ENCODE measurements at regions not wholly inside any gene's neighbourhood (a gene's known extent, or its start where the extent isn't known, plus 50 kb on each side); places are given as distances from the start of the nearest gene placed in this dataset.

- DNase-seq (ENCODE audit: low spot score) = no peak
- intact Hi-C loops (cut with DNase I) = no loop called here
Measured at GRCh38 chr14:41418851-41419250, 187.8 kb upstream of the LRFN5 start.

DNA sequence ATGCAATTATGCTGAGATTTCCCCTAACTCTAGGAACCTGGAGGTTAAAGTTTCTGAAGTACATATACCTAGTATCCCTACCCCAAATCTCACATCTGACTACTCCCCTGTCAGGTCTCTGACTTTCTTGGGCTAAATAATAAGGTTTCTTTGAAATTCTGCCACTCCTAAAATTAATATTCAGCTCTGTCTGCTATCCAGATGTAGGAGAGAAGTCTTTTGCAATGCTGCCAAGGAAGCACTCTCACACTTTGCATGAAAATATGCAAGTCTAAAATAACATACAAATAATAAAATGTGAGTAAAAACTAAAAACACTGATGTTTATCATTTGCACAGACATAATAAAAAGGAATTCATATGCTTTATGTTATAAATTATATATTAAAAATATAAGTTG, 196.9 kb upstream of the LRFN5 start:
- intact Hi-C loops (cut with DNase I) = no loop called here
- DNase-seq (ENCODE audit: low spot score) = no peak

DNA sequence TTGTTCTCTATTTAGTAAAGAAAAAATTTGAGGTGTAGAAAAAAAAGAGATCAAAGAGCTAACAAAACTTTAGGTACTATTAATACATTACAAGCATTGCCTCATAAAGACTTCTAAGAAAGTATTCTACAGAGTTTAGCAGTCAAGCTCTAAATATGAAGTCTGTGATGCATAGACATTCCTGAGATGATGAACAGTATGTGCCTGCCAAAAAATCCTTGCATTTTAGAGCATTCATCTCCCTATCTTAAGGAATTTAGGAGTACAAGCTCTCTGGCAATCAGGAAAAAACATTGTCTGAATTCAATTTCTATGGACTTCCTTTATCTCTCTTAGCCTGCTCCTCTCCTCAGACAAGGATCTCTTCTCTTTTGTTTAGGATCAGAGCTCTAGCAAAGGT, 202.6 kb upstream of the LRFN5 start:
- DNase-seq (ENCODE audit: low spot score) = no peak
- intact Hi-C loops (cut with DNase I) = no loop called here

DNA sequence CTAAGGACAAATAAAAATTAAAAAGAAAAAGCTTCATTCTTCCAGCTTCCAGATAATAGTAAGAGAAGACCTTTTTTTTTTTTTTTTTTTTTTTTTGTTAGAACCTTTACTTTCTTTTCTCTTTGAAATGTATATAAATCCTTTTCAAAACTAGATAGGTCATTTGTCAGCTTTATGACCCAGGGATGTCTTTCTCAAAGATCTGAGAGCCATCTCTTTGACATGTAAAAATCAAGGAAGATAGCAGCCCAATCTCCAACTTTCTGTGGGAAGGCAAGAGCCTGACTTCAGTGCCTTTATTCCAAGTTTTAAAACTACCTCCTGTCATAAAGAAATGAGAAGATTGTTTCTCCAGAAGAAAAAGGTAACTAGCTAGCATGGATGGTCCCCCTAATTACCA, 203.3 kb upstream of the LRFN5 start:
- intact Hi-C loops (cut with DNase I) = no loop called here
- DNase-seq (ENCODE audit: low spot score) = no peak

DNA sequence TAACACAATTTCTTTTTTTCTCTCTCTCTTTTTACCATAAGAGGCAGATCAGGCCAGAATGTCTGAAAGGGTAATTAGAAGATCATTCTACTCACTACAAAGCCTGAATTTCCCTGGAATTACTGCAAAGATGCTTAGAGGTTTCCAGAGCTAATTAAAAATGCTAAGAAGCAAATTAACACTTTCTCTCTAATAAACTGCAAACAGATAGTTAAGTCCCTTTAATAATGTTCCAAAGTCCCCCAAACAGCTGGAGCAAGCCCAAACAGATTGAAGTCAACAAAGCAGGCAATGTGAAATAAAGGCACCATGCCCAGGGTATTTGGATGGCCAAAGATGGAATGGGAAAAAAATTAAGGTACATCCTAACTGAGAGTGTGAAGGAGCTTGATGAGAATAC, 208.8 kb upstream of the LRFN5 start:
- no peak for DNase-seq (ENCODE audit: low spot score)
- intact Hi-C loops (cut with DNase I) = no loop called here

- DNase-seq (ENCODE audit: low spot score) = no peak
- intact Hi-C loops (cut with DNase I) = no loop called here
Measured at GRCh38 chr14:41393512-41393911, 213.2 kb upstream of the LRFN5 start.

DNA sequence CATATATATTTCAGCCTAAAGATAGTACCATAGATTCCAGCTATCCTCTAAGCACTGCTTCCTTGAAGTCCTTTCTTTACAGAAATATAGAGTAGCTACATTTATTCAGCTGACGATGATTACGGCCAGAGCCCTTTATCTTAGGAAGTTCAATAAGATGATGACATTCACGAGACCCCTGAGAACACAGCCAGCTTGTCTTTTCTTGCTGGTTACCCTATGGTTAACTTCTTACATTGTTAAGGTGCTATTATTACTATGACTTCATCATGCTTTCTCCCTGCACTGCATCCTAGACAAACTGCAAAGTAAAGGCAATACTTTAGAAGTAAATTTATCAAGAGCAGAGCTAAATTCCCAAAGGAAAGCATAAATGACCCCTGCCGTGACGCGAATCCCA, 214.4 kb upstream of the LRFN5 start:
- intact Hi-C loops (cut with DNase I) = no loop called here
- DNase-seq (ENCODE audit: low spot score) = no peak

- no peak for DNase-seq (ENCODE audit: low spot score)
- intact Hi-C loops (cut with DNase I) = no loop called here
Measured at GRCh38 chr14:41389355-41389754, 217.3 kb upstream of the LRFN5 start.

DNA sequence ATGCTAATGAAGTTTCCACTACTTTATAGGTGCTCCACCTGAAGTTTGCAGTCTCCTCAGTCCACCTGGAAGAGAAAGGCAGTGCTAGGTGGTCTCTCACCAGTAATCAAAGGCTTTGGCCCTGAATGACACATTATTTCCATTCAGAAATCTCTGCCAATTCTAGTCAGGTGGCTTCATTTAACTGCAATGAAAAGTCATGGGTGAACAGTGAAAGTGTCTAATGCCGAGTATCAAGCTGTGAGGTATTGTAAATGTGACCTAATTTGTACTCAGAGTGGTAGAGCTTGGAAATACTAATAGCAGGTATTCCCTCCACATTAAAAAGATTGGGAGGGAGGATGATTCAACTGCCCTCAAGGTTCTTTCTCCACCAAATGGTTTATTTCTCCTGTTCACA, 220.9 kb upstream of the LRFN5 start:
- intact Hi-C loops (cut with DNase I) = no loop called here
- DNase-seq (ENCODE audit: low spot score) = no peak

GRCh38 chr14:41380017-41380416, 226.7 kb upstream of the LRFN5 start:
- DNase-seq (ENCODE audit: low spot score) = no peak
- intact Hi-C loops (cut with DNase I) = no loop called here

DNA sequence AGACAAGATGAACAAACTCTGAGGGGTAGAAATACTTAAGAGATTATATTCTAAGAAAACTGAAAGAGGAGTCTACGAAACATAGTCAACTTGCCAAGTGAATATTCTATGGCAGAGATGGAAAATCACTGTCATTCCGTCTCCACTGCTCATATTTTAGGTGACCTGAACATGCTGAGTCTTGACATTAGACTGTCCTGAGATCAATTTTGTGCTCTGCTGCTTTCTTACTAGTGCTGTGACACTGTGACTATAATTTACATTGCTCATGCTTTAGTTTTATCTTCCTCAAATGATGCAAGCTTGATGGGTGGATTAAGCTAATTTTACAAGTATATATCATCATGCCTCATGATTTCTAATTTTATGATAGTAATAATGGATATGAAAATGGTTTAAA, 228.2 kb upstream of the LRFN5 start:
- DNase-seq (ENCODE audit: low spot score) = no peak
- intact Hi-C loops (cut with DNase I) = no loop called here

GRCh38 chr14:41377932-41378331, 228.7 kb upstream of the LRFN5 start:
- no peak for DNase-seq (ENCODE audit: low spot score)
- intact Hi-C loops (cut with DNase I) = no loop called here

- intact Hi-C loops (cut with DNase I) = no loop called here
- no peak for DNase-seq (ENCODE audit: low spot score)
Measured at GRCh38 chr14:41374092-41374491, 232.6 kb upstream of the LRFN5 start.

DNA sequence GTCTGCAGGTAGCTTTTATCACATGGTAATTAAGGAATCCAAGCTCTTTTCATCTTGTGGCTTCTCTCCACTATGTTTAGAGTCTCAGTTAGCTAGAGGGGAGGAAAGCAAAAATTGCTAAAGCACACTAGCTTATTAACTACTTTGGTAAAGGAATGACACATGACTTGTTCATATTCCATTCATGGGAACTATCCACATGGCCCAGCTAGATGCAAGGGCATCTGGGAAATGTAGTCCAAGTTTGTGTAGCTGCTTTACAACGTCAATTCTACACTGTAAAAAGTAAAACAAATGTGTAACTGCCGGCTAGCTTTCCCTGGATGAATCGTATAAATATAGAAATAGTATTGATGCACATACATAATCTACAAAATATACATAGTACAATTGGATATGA, 244.5 kb upstream of the LRFN5 start:
- intact Hi-C loops (cut with DNase I) = no loop called here
- no peak for DNase-seq (ENCODE audit: low spot score)

DNA sequence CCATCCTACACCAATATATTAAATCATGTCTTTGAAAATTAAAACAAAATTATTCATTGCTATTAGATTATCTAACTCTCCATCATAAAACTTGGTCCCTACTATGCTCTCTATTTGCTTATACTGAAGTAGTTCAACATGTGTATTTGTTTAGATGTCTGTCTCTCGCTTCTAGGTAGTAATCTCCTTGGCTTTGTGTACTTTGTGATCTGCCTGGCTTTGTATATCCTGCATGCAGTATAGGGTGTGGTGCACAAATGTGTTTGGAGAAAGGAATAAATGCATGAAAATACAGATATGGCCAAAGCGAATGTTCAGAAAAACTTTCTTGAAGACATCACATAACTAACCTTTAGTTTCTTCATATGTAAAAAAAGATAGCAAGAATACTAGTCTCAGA, 246.6 kb upstream of the LRFN5 start:
- DNase-seq (ENCODE audit: low spot score) = no peak
- intact Hi-C loops (cut with DNase I) = no loop called here

DNA sequence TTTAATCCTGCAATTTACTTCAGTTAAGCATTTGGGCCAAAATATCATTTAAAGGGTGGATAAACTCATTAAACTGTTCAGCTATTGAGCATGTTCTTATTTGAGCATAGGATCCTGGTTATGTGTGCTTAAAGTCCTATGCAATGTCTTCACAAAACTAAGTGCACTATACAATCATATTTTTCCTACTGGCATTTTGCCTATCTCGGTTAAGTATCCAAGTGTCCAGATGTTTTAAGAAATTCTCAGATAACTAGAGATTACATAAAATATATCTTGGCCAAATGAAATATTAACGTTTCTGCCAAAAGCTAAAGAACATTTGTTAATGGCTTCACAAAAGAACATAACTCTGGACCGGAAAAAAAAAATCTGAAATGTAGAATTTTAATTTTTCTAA, 250.8 kb upstream of the LRFN5 start:
- intact Hi-C loops (cut with DNase I) = no loop called here

GRCh38 chr14:41350476-41350875, 256.2 kb upstream of the LRFN5 start:
- intact Hi-C loops (cut with DNase I) = no loop called here
- no peak for DNase-seq (ENCODE audit: low spot score)

More for the DNA sequence above, 250.8 kb upstream of the LRFN5 start:
- no peak for DNase-seq (ENCODE audit: low spot score)

GRCh38 chr14:41349289-41349910, 257.3 kb upstream of the LRFN5 start:
- peak; percentile 56 for DNase-seq (ENCODE audit: low spot score)

DNA sequence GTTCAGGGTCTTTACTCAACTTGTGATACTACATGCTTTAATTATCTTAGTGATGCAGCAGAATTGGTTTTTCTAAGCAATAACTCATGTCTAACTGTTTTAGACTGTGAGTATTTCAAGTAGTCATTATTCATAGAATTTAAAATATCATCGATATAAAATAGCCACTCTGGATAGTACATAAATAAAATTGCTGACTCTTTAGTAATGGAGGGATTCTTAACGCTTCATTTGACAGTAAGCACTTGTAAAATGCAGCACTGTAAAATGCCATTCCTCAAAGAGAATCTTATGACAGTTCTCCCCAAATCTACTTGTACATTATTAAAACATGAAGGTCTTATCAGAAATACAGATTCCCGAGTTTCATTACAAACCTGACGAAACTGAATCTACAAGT, 262.8 kb upstream of the LRFN5 start:
- intact Hi-C loops (cut with DNase I) = no loop called here
- no peak for DNase-seq (ENCODE audit: low spot score)

More at GRCh38 chr14:41349289-41349910, 257.3 kb upstream of the LRFN5 start:
- intact Hi-C loops (cut with DNase I) = no loop called here

DNA sequence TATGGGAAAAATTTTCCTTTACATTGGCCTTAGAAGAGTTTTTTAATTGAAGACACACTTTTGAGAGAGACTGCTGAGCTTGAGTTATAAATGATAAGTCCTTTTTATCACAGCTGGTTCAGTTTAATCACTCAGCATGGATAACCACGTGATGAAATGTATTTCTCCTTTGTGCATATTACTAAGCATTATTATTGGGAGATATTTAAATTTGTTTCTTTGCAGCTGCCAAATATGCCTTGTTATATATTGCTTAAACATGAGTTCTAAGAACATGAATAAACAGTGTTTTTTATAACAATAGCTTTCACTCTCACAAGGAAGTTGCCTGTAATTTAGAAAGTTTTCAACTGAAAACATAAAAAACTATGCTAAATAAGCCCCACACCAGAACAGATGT, 293.5 kb upstream of the LRFN5 start:
- DNase-seq (ENCODE audit: low spot score) = no peak
- intact Hi-C loops (cut with DNase I) = no loop called here

DNA sequence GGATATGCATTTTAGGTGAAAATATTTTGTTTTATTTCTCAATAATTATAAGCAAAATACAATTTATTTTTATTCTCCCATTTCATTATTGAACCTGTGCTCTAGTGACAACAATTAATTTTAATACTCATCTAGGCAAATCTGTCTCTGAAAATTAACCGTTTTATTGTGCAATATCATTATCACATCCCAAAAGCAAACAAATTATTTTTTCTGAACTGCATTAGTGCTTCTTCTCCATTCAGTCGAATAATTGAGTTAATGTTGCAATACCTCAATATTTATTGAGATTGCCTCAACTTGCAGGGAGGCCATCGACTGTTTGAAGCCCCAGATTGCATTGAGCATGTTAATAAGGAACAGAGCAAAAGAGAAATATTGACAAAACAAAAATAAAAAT, 303.2 kb upstream of the LRFN5 start:
- DNase-seq (ENCODE audit: low spot score) = no peak
- intact Hi-C loops (cut with DNase I) = no loop called here

GRCh38 chr14:41302776-41303175, 303.9 kb upstream of the LRFN5 start:
- no peak for DNase-seq (ENCODE audit: low spot score)
- intact Hi-C loops (cut with DNase I) = no loop called here

All from cardiac septum (tissue), 1 donor.